HUES6 (cell line): ENCODE measurements at regions not wholly inside any gene's neighbourhood (a gene's known extent, or its start where the extent isn't known, plus 50 kb on each side); places are given as distances from the start of the nearest gene placed in this dataset.

Experiments used
- H3K27ac ChIP-seq: 2 replicates; pipeline ENCODE4 v1.7.0; 2013; ENCODE audit warnings: low read depth, mild to moderate bottlenecking, low read length, inconsistent platforms
- H3K27me3 ChIP-seq: 2 replicates; pipeline ENCODE4 v1.6.1; 2013; ENCODE audit warnings: low read length; ENCODE audit not compliant: control insufficient read depth, insufficient read depth
- H3K36me3 ChIP-seq: 2 replicates; pipeline ENCODE4 v1.6.1; 2013; ENCODE audit warnings: low read length; ENCODE audit not compliant: control insufficient read depth, insufficient read depth
- H3K4me1 ChIP-seq: 2 replicates; pipeline ENCODE4 v1.6.1; 2013; ENCODE audit warnings: low read length; ENCODE audit not compliant: control insufficient read depth, insufficient read depth
- H3K4me3 ChIP-seq: 2 replicates; pipeline ENCODE4 v1.5.1; 2013; ENCODE audit warnings: low read depth, low read length
- H3K9ac ChIP-seq: one replicate; pipeline ENCODE4 v1.6.1; 2013; ENCODE audit warnings: mild to moderate bottlenecking, low read length
- H3K9me3 ChIP-seq: 2 replicates; pipeline ENCODE4 v1.6.1; 2013; ENCODE audit warnings: low read depth, low read length; ENCODE audit not compliant: control insufficient read depth, insufficient read depth

DNA sequence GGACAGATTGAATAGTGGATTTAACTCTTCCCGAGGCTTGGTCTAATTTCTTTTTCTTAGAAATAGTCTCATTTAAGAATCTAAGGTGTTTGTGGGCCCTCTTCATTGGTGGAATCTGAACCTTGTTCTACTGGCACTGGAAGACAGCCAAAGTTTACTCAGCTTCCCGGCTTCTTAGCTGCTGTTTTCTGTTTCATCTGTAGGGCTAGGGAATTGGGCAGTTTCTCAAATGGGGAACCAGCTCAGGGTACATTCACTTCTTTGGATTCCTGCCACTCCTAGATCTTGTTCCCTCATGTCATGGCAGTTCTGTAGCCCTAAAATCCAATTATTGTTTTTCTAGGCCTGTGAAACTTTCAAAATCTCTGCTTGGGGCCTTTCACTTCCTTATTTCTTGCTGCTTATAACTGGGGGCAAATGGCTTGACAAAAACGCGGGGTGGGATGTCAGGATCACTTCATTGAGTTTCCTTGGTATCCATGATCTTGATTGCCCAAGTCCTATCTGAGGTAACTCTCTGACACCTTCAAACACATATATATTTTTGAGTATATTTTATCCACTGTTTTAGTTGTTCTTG, 985.0 kb downstream of the C4orf33 start:
- no peaks in the 10 kb centered on the region for H3K4me1 ChIP-seq
- no peak overlapping the region for H3K27ac ChIP-seq

DNA sequence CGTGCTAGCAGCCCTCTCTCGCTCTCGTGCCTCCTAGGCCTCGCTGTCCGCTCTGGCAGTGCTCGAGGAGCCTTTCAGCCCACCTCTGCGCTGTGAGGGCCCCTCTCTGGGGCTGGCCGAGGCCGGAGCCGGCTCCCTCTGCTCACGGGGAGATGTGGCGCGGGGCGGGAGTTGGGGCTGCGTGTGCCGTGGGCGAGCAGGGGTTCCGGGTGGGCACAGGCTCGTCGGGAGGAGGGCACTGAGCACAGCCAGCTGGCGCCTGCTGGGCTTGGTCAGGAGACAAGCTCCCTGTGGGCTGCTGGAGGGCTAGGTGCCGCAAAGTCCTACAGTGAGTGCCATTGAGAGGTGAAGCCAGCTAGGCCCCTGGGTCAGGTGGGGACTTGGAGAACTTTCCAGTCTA, 994.5 kb downstream of the C4orf33 start:
- Histone ChIP-seq H3K36me3 (no peaks in the 10 kb centered on the region), H3K9ac (no peak overlapping the region), H3K9me3 (no peaks in the 10 kb centered on the region), H3K4me1 (no peaks in the 10 kb centered on the region), H3K27ac (no peak overlapping the region), H3K4me3 (no peak overlapping the region), H3K27me3 (no peaks in the 10 kb centered on the region)

More for the DNA sequence above, 985.0 kb downstream of the C4orf33 start:
- H3K4me3 ChIP-seq: no peak overlapping the region
- no peaks in the 10 kb centered on the region for H3K9me3 ChIP-seq
- H3K36me3 ChIP-seq: no peaks in the 10 kb centered on the region
- no peaks in the 10 kb centered on the region for H3K27me3 ChIP-seq
- no peak overlapping the region for H3K9ac ChIP-seq

DNA sequence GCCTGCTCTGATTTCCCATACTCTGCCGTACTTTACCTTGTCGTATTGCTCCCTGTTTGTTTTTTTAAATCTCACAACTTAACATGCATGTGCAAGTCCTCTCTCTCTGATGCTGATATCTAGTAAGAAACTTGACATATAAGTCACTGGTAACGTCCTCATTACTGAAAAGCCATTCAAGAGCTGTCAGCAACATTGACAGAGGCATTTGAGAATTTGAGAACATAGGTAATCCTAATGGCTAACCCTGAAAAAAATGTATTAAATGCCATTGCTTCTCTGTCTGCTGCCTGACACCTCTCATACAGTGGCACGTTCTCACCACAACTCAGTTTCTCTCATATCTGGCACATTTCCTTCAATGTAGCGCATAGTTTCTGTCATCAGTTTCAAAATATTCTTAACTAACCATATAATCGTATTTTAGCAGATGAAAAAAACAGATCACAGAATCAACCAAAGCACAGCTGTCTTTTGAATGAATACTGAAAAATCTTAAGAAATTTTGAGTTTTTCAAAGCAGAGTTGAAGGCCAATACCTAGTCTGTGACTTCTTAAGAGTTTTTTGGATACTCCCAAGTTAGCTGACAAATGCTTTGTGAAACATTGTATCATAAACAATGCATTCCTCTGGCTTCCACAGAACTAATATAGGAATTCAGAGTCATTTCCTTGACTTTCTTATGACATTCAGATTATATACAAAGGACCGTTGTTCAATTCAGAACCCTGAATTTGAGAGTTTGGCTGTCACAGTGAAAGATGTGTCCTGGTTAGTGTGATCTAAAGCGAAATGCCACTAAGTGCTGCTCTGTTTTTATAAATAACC, 996.4 kb downstream of the C4orf33 start:
- no peak overlapping the region for H3K27ac ChIP-seq
- H3K9me3 ChIP-seq: no peaks in the 10 kb centered on the region
- H3K4me1 ChIP-seq: no peaks in the 10 kb centered on the region
- H3K4me3 ChIP-seq: no peak overlapping the region
- H3K27me3 ChIP-seq: no peaks in the 10 kb centered on the region
- H3K36me3 ChIP-seq: no peaks in the 10 kb centered on the region
- H3K9ac ChIP-seq: no peak overlapping the region

DNA sequence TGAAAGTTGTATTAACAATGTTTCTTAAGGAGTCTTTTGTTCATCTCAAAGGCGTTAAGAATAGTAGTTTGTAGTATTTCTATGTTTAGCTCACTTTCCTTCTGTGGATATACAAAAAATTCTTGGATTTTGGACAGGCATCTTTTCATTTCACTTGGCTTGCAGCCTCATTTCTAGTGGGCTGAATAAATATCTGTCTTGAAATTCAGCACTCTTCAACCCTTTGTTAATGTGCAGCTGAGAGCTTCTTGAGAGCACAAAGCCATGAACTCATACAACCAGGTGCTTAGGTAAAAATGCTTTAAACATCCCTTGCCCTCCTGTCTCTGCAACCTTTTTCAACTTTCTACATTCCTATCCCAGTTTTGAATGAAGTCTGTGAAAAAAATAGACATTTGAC, 1003.2 kb downstream of the C4orf33 start:
- no peaks in the 10 kb centered on the region for H3K27me3 ChIP-seq
- H3K9ac ChIP-seq: no peak overlapping the region
- H3K27ac ChIP-seq: no peak overlapping the region
- H3K9me3 ChIP-seq: no peaks in the 10 kb centered on the region
- H3K4me3 ChIP-seq: no peak overlapping the region
- no peaks in the 10 kb centered on the region for H3K36me3 ChIP-seq
- H3K4me1 ChIP-seq: no peaks in the 10 kb centered on the region

DNA sequence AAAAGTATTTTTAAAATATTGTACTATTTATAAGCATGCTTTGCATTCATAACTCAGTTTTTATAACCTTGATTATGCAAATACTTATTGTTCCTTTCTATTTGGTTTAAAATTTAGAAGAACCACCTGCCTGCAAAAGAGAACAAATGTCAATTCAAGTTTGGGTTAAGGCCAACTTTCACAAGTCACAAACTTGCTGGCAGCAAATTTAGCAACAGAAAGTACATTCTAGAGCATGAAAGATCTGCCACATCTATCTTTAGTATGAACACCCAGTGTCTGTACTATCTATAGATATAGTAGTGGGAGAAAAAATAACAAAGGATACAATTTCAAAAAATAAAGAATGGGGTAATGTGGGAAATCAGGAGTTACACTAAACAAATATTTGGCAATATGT, 1014.2 kb downstream of the C4orf33 start:
- Histone ChIP-seq H3K4me1 (no peaks in the 10 kb centered on the region; the same call in 1 of the 2 replicates), H3K36me3 (no peaks in the 10 kb centered on the region), H3K27ac (no peak overlapping the region), H3K9me3 (no peaks in the 10 kb centered on the region), H3K4me3 (no peak overlapping the region), H3K27me3 (no peaks in the 10 kb centered on the region), H3K9ac (no peak overlapping the region)

DNA sequence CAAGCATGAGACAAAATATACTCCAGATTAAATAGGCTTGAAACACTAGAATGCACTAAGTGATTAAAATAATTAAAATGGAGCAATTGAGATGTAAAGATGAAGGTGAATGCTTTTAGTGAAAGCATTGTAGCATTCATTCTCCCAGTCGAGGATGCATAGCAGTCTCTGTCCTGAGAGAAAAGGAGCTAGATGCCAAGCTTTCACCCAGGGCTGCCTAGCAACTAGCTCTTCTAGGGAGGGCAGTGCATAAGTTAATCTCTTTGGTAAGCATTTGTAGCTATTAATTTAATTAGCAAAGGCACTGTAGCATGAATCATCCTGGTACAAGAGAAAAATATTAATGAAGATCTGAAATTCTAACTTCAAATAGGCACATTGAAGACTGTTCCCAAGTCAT, 1014.8 kb downstream of the C4orf33 start:
- Histone ChIP-seq H3K9me3 (no peaks in the 10 kb centered on the region), H3K9ac (no peak overlapping the region), H3K27me3 (no peaks in the 10 kb centered on the region), H3K27ac (no peak overlapping the region), H3K4me3 (no peak overlapping the region), H3K4me1 (no peaks in the 10 kb centered on the region; the same call in 1 of the 2 replicates), H3K36me3 (no peaks in the 10 kb centered on the region)

DNA sequence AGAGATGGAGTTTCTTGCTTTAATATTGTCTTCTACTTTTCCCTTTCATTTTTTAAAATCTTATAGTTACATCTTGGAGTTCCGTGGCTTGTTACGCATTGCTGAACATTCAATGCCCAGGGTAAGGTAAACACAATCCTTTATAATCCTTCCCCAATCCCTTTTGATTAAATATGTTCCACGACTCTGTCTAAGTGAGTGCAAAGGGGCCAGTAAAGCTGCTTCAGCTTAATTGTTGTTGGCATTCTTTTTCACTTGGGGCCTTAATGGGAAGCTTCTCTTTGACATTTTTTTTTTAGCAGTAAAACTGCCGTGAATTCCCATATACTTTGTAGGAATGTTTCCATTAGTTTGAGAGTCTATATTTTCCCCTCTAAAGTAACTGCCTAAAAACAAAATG, 1028.1 kb downstream of the C4orf33 start:
- Histone ChIP-seq H3K4me3 (no peak overlapping the region), H3K9me3 (no peaks in the 10 kb centered on the region), H3K27me3 (no peaks in the 10 kb centered on the region), H3K27ac (no peak overlapping the region), H3K4me1 (no peaks in the 10 kb centered on the region), H3K36me3 (no peaks in the 10 kb centered on the region), H3K9ac (no peak overlapping the region)

DNA sequence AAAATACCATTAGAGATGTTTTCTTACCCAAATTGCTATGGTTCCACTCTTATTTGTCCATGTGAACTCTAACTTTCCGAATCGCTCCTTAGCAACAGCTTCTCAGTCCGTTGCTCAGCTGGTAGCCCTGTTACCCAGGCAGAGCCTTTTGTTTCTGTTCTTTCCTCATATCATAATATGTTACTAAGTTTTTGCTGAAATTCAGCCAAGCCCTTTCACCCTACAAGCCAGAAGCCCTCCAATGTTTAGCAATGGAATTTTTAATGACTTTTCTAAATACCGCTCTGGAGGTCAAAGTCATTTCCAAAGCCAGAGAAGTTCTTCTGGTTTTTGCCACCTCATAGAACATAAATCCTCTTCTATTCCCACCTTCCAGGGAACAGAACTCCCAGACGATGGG, 1029.5 kb downstream of the C4orf33 start:
- no peak overlapping the region for H3K4me3 ChIP-seq
- no peaks in the 10 kb centered on the region for H3K27me3 ChIP-seq
- no peaks in the 10 kb centered on the region for H3K4me1 ChIP-seq
- no peak overlapping the region for H3K9ac ChIP-seq
- H3K27ac ChIP-seq: no peak overlapping the region
- no peaks in the 10 kb centered on the region for H3K36me3 ChIP-seq
- no peaks in the 10 kb centered on the region for H3K9me3 ChIP-seq

DNA sequence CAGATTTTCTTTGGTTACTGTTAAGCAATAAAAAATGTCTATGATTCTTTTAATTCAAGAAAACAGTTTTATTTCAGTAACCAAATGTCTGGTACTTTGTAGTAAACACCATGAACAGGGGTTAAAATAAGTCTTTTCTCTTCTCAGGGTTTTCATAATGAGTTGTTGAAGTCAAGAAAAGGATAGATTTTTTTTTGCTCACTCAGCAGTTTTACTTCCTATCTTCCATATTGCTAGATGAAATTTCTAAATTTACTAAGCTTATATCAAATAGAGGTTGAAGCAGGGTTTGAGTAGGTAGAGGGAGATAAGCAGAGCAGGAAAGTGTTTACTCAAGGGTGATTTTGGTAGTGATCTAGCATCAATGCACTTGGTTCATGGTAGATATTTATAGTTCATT, 1031.3 kb downstream of the C4orf33 start:
- Histone ChIP-seq H3K4me3 (no peak overlapping the region), H3K4me1 (no peaks in the 10 kb centered on the region), H3K27me3 (no peaks in the 10 kb centered on the region), H3K27ac (no peak overlapping the region), H3K9ac (no peak overlapping the region), H3K36me3 (no peaks in the 10 kb centered on the region), H3K9me3 (no peaks in the 10 kb centered on the region)

DNA sequence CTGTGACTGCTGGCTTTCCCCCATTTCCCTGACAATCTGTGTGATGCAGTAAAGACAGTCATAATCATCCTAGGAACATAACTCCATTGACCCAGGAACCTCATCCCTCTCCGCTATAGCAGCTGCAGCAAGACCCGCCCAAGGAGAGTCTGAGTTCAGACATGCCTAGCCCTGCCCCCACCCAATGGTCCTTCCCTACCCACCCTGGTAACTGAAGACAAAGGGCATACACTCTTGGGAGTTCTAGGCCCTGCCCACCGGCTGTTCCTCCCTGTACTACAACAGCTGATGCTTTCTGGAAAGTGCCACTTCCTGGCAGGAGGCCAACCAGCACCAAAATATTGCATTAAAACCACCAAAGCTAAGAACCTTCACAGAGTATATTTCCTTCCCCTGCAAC, 1035.6 kb downstream of the C4orf33 start:
- Histone ChIP-seq H3K27me3 (no peaks in the 10 kb centered on the region), H3K4me1 (no peaks in the 10 kb centered on the region), H3K4me3 (no peak overlapping the region), H3K9ac (no peak overlapping the region), H3K9me3 (no peaks in the 10 kb centered on the region), H3K27ac (no peak overlapping the region), H3K36me3 (no peaks in the 10 kb centered on the region)

DNA sequence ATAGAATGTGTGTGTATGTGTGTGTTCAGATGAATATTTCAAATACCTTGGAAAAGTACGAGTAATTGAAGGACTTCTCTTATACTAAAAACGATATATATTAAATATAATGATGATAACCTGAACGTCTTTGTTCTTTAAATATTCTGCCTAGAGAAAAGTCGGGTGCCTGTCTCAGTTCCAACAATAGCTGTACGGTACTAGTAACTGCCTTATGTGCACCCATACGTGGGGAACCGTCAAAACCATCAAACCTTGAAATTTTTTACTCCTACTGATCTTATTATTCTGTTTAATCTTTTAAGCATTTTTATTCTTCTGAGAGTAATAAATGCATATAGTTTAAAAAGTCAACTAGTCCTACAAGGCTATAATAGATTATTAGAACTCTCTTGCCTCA, 1045.7 kb downstream of the C4orf33 start:
- no peak overlapping the region for H3K27ac ChIP-seq
- no peaks in the 10 kb centered on the region for H3K4me1 ChIP-seq
- H3K4me3 ChIP-seq: no peak overlapping the region
- H3K36me3 ChIP-seq: no peaks in the 10 kb centered on the region
- no peak overlapping the region for H3K9ac ChIP-seq
- H3K27me3 ChIP-seq: no peaks in the 10 kb centered on the region
- no peaks in the 10 kb centered on the region for H3K9me3 ChIP-seq
